ENCODE measurements at regions not wholly inside any gene's neighbourhood (a gene's known extent, or its start where the extent isn't known, plus 50 kb on each side); places are given as distances from the start of the nearest gene placed in this dataset.

DNA sequence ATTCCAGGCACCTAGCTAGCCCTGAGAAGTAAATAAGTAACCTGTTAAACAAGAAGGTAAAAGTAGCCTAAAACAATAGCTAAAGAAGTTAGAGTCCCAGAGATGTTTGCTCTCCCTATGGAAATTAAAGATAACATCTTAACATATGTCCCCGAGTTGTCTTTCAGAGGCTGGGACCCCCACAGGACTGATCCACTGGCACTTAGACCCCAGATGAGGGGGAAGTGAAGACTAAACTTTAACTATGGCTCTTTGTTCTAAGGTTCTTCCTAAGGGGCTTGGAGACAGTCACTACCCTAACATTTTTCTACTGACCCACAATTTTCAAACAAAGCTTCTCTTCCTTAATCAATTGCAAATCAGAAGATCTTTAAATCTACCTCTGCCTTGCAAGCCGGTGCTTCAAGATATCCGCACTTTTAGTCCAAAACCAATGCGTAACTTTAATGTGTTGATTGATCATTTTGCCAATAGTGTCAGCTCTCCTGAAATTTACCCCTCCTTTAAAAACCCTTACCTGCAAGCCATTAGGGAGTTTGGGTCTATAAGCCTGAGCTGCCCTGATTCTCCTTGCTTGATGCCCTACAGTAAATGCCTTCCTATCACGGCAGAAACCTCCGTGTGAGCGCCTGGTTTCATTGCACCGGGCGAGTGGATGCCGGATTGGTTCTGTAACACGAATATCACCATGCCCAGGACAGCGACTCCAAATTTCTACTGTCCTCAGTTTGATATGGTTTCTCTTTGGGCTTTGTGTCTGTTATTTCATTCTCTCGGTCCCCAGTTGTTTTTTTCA, 404.4 kb downstream of the SIPA1L2 start:
- no peak for DNase-seq

GRCh38 chr1:232223887-232224286, 406.0 kb downstream of the SIPA1L2 start:
- no peak for DNase-seq

DNA sequence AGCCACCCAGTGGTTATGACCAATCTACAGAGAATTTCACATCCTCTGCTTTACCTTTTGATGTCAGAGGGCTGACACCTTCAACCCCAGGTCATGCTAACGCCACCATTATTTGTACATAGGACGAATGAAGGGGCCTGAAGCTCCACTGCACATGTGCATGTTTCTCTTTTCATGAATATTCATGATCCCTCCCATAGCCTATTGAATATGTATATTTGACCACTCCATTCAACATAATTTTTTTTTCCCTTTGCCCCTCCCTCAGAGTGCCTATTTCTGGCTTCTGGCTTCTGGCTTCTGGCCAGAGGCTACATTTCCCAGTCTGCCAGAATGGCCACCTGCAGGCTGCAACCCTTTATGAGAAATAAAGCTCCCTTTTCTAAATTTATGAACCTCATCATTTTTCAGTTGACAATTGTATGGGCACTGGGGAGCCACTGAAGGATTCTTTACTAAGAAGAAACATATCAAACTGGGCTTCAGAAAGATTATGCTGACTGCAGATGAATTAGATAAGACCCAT, 406.7 kb downstream of the SIPA1L2 start:
- no peak for DNase-seq

DNA sequence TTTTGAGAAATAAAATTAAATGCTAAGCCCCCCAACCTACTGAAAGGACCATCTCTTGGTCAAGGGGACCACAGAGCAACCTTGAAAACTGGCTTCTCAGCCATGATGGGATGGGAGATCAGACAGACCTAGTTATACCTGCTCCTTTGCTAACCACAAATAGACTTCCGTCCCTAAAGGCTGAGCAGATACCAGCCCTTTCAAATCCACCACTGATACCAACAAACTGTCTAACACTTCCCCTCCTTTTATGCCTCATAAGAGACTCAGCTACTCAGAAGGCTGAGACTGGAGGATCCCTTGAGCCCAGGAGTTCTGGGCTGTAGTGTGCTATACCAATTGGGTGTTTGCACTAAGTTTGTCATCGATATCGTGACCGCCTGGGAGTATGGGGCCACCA, 407.3 kb downstream of the SIPA1L2 start:
- DNase-seq = no peak

- DNase-seq = no peak
Measured at GRCh38 chr1:232221802-232222499, 408.0 kb downstream of the SIPA1L2 start.

- no peak for DNase-seq
Measured at GRCh38 chr1:232218955-232219865, 410.7 kb downstream of the SIPA1L2 start.

GRCh38 chr1:232213928-232214327, 416.0 kb downstream of the SIPA1L2 start:
- DNase-seq = no peak

DNA sequence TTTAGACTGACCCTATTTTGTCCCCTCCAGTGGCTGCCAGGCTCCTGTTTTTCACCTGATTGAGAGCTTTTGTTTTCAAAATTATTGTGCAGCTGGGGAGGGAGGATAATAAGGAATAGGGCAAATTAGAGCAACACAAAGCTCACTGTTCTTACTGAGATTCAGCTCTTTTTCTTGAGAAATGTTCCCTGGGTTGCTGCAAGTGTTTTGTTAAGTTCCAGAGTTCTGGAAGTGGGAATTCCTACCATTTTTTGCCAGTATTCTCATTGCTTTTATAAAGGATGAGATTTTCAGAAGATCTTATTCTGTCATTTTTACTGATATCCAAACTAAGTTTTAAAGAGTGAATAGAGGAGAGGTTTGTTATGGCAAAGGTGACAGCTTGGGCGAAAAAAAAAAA, 417.7 kb downstream of the SIPA1L2 start:
- DNase-seq = no peak

DNA sequence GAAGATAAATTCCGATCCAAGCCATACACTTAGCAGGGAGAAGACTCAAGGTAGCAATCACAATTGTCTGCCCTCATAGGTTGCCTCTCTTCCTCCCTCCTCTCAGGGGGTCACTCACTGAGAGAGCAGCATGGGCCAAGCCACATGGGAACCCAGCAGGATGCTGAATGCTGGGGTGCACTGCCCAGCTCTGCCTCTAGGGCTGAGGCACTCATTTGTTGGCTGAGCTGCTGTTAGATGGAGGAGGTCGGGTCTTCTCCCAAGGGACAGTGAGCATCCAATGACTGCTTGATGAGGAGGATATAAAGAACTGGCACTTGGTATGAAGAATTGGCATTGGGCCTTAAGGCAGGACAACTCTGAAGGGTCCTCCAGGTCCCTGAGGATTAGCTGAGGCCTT, 418.8 kb downstream of the SIPA1L2 start:
- no peak for DNase-seq

DNA sequence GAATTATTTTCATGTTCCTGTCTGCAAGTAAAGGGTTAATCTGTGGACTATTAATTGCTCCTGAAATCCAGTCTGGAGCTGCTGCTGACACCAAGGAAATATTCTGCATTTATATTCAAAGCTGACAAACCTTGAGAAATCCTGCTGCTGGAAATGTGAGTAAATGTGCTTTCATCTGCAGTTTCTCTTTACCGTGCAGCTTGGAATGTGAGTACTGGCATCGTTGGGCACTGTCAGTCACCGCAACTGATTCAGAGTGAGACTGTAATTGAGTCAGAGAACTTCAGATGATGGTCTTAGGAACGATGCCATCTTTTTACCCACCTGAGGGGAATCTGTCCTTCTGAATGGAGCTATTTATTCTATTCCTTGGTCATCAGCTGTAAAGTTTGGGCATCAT, 420.6 kb downstream of the SIPA1L2 start:
- no peak for DNase-seq

GRCh38 chr1:232207073-232207866, 422.7 kb downstream of the SIPA1L2 start:
- DNase-seq = no peak

- DNase-seq = no peak
Measured at GRCh38 chr1:232204269-232204668, 425.7 kb downstream of the SIPA1L2 start.

- no peak for DNase-seq
Measured at GRCh38 chr1:232201024-232201423, 428.9 kb downstream of the SIPA1L2 start.

- DNase-seq = no peak
Measured at GRCh38 chr1:232196042-232196441, 433.9 kb downstream of the SIPA1L2 start.

GRCh38 chr1:232194424-232194823, 435.5 kb downstream of the SIPA1L2 start:
- no peak for DNase-seq

DNA sequence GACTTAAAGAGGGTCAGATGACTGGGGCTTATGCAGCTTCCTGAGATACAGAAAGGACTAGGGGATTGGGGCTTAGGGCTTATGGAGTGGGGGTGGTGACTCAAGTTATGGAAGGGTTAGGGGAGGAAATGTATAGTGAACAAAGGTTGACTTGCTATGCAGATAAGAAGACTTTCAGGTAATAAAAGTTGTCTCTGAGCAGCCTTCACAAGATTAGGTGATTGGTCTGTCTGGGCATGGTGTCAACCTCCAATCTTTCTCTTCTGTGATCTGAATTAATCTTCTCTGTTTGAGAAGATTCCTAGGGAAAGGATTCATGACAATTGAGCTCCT, 436.5 kb downstream of the SIPA1L2 start:
- no peak for DNase-seq

DNA sequence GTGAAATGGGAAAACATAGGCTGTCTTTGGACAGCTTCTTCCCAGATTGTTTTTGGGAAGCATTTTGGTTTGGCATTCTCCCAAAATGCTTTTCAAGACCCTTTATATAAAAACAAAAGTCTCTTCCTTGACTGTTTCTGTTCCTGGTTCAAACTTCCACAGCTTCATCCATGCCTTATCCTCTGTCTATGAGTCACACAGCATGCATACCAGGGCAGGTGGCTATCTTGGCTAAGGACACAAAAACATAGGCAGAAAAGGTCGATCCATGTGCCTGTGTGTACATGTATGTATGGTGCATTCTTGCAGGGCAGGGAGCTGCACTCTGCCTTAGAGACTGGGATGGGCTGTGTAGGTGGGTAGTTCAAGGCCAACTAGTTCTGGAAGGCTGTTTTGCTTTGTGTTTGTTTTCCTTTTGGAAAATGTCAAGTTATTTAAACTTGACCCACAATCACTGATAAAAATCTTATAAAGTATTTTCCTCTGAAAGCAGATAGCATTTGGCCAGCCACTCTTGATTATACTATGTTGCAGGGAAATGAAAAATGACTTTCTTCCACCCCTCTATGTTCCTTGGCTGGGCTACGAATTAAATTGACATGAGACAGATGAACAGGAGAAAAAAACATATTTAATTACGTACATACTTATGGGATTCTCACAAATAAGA, 437.0 kb downstream of the SIPA1L2 start:
- no peak for DNase-seq

GRCh38 chr1:232191560-232191959, 438.4 kb downstream of the SIPA1L2 start:
- DNase-seq = no peak

- DNase-seq = no peak
Measured at GRCh38 chr1:232188318-232188717, 441.6 kb downstream of the SIPA1L2 start.

DNA sequence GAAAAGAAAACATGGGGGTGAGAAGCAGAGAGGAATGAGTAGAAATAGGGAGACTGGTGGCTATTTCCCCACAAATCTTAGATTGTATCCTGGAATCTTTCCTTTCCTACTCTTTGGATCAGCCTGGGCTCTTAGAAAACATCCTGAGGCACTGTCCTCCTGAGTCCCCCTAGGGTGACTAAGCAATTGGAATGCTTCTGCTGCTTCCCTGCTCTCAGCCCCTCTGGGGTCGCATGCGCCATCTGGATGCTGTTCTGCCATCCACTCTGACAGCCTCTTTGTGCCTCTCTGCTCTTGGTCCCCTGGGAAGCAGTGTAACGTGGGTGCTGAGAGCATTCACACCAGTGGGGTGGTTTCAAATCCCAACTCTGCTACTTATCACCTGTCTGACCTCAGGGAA, 443.0 kb downstream of the SIPA1L2 start:
- DNase-seq = no peak

GRCh38 chr1:232184561-232185530, 445.1 kb downstream of the SIPA1L2 start:
- DNase-seq = no peak

All from activated T-cell treated with anti-CD3 and anti-CD28 coated beads, Interleukin-2, amount 50 U/mL, for 1 hour (primary cell).